H1 (cell line): ENCODE measurements at regions not wholly inside any gene's neighbourhood (a gene's known extent, or its start where the extent isn't known, plus 50 kb on each side); places are given as distances from the start of the nearest gene placed in this dataset.

Experiments
- CTCF ChIA-PET: fragments of 300-600 bp; sonication (Branson Sonifier 250); formaldehyde crosslinking; loops from one replicate; lab custom pipeline; 2021; ENCODE audit not compliant: partially characterized antibody; lab: Charles Lee
- POLR2A ChIA-PET: fragments of 300-600 bp; sonication (Branson Sonifier 250); formaldehyde crosslinking; loops from one replicate; lab custom pipeline; 2021; ENCODE audit warnings: inconsistent platforms; ENCODE audit not compliant: partially characterized antibody; lab: Charles Lee
- DNase-seq, 2 experiments: peaks; one replicate each; pipeline versions ENCODE4 v3.0.0 to v3.0.0-alpha.2; 2010 to 2022; ENCODE audit warnings: low spot score in 2 of 2, low read depth in 1 of 2, mixed read lengths in 1 of 2
- FAIRE-seq: peaks from 2 replicates; lab custom pipeline; 2011; peaks lifted over from hg19 to GRCh38; lab: Jason Lieb, UNC
- H2AFZ ChIP-seq: 2 replicates; pipeline ENCODE4 v1.8.1; 2012; ENCODE audit warnings: low read length, inconsistent platforms
- H2AK5ac ChIP-seq: 2 replicates; pipeline ENCODE4 v1.6.1; 2013; ENCODE audit warnings: low read depth, low read length
- H2BK120ac ChIP-seq: replicated peaks from 2 replicates; pipeline ENCODE3; 2013; ENCODE audit warnings: low read depth, low read length, inconsistent platforms
- H2BK12ac ChIP-seq: 2 replicates; pipeline ENCODE4 v1.6.1; 2013; ENCODE audit warnings: low read depth, low read length
- H2BK15ac ChIP-seq: 2 replicates; pipeline ENCODE4 v1.6.1; 2013; ENCODE audit warnings: low read length
- H2BK20ac ChIP-seq: 2 replicates; pipeline ENCODE4 v1.6.1; 2013; ENCODE audit warnings: low read length
- H2BK5ac ChIP-seq: 2 replicates; pipeline ENCODE4 v1.6.1; 2013; ENCODE audit warnings: low read depth, low read length
- H3K14ac ChIP-seq: 2 replicates; pipeline ENCODE4 v1.6.1; 2013; ENCODE audit warnings: inconsistent platforms; ENCODE audit not compliant: insufficient read length
- H3K18ac ChIP-seq: 2 replicates; pipeline ENCODE4 v1.6.1; 2013; ENCODE audit warnings: low read length; ENCODE audit errors: extremely low read depth
- H3K23ac ChIP-seq: 2 replicates; pipeline ENCODE4 v1.6.1; 2013; ENCODE audit warnings: inconsistent platforms; ENCODE audit not compliant: insufficient read length
- H3K23me2 ChIP-seq: 2 replicates; pipeline ENCODE4 v1.6.1; 2013; ENCODE audit warnings: low read depth, low read length
- H3K27ac ChIP-seq: 2 replicates; pipeline ENCODE4 v1.6.1; 2011; ENCODE audit warnings: low read depth, low read length, inconsistent platforms
- H3K27me3 ChIP-seq, 4 experiments: replicated peaks in 1 of 4; 1 replicate in 1 of 4; 2 replicates in 3 of 4; pipeline versions ENCODE4 v1.6.1 to v1.8.1; 2011 to 2013; ENCODE audit warnings: low read length in 3 of 4, mild to moderate bottlenecking in 3 of 4, inconsistent platforms in 2 of 4, mixed read lengths in 2 of 4, moderate library complexity in 1 of 4; ENCODE audit not compliant: control insufficient read depth in 3 of 4, insufficient read depth in 3 of 4; ENCODE audit errors: extremely low read depth in 1 of 4
- H3K36me3 ChIP-seq, 4 experiments: 2 replicates each; pipeline versions ENCODE4 v1.6.1 to v1.8.1; 2011 to 2013; ENCODE audit warnings: mild to moderate bottlenecking in 4 of 4, low read length in 3 of 4, moderate library complexity in 2 of 4, control low read depth in 1 of 4, inconsistent platforms in 1 of 4; ENCODE audit not compliant: insufficient read depth in 4 of 4, control insufficient read depth in 2 of 4
- H3K4ac ChIP-seq: replicated peaks from 2 replicates; pipeline ENCODE3; 2013; ENCODE audit warnings: low read length, low read depth, mixed read lengths, inconsistent platforms; ENCODE audit not compliant: insufficient read length
- H3K4me1 ChIP-seq, 4 experiments: replicated peaks in 1 of 4; 1 replicate in 1 of 4; 2 replicates in 3 of 4; pipeline versions ENCODE4 v1.6.1 to v1.8.1; 2011 to 2013; ENCODE audit warnings: low read length in 3 of 4, inconsistent platforms in 2 of 4, mixed read lengths in 1 of 4; ENCODE audit not compliant: insufficient read depth in 4 of 4, control insufficient read depth in 3 of 4
- H3K4me2 ChIP-seq, 2 experiments: 2 replicates each; pipeline versions ENCODE4 v1.6.1 to v1.8.1; 2011 to 2013; ENCODE audit warnings: low read depth in 2 of 2, low read length in 2 of 2, control low read depth in 1 of 2, inconsistent platforms in 1 of 2, mild to moderate bottlenecking in 1 of 2; ENCODE audit not compliant: insufficient read depth in 1 of 2
- H3K4me3 ChIP-seq, 4 experiments: fragments of 200-600, 300-600 bp in 1 of 4; sonication (generic), shearing (Covaris generic), sonication (Bioruptor Twin) in 1 of 4; 2 replicates each; pipeline versions ENCODE4 v1.5.1 to v1.8.1; 2011 to 2016; ENCODE audit warnings: low read length in 4 of 4, low read depth in 3 of 4, control low read depth in 2 of 4, inconsistent platforms in 2 of 4, mild to moderate bottlenecking in 2 of 4, mixed read lengths in 1 of 4, moderate library complexity in 1 of 4; ENCODE audit not compliant: insufficient read depth in 2 of 4; ENCODE audit errors: extremely low read depth in 1 of 4
- H3K56ac ChIP-seq: replicated peaks from 2 replicates; pipeline ENCODE3; 2013; ENCODE audit warnings: low read depth, mild to moderate bottlenecking, mixed read lengths, low read length, inconsistent platforms; ENCODE audit not compliant: insufficient read length
- H3K79me1 ChIP-seq: 2 replicates; pipeline ENCODE4 v1.6.1; 2013; ENCODE audit warnings: low read depth, low read length, control low read depth
- H3K79me2 ChIP-seq, 2 experiments: 2 replicates each; pipeline versions ENCODE4 v1.6.1 to v1.8.1; 2012 to 2013; ENCODE audit warnings: low read length in 2 of 2, mild to moderate bottlenecking in 2 of 2, inconsistent platforms in 1 of 2; ENCODE audit not compliant: insufficient read depth in 2 of 2, control insufficient read depth in 1 of 2
- H3K9ac ChIP-seq, 4 experiments: replicated peaks in 1 of 4; 1 replicate in 1 of 4; 2 replicates in 3 of 4; pipeline versions ENCODE4 v1.6.1 to v1.8.1; 2011 to 2013; ENCODE audit warnings: low read depth in 3 of 4, low read length in 3 of 4, control low read depth in 2 of 4, mild to moderate bottlenecking in 2 of 4, moderate library complexity in 2 of 4, inconsistent platforms in 1 of 4; ENCODE audit errors: extremely low read depth in 1 of 4
- H3K9me3 ChIP-seq, 2 experiments: 2 replicates each; pipeline versions ENCODE4 v1.6.1 to v1.8.1; 2012 to 2013; ENCODE audit warnings: mild to moderate bottlenecking in 2 of 2, moderate library complexity in 2 of 2, control low read depth in 1 of 2, inconsistent platforms in 1 of 2, low read depth in 1 of 2, low read length in 1 of 2, mixed read lengths in 1 of 2; ENCODE audit not compliant: insufficient read depth in 2 of 2
- H4K20me1 ChIP-seq, 2 experiments: replicated peaks in 1 of 2; 2 replicates each; pipeline versions ENCODE3 to v1.8.1; 2011 to 2013; ENCODE audit warnings: inconsistent platforms in 2 of 2, low read length in 2 of 2, mild to moderate bottlenecking in 1 of 2; ENCODE audit not compliant: insufficient read depth in 2 of 2, control insufficient read depth in 1 of 2
- H4K5ac ChIP-seq: 2 replicates; pipeline ENCODE4 v1.6.1; 2013; ENCODE audit warnings: low read length, low read depth, mixed read lengths, inconsistent platforms; ENCODE audit not compliant: insufficient read length
- H4K8ac ChIP-seq: 2 replicates; pipeline ENCODE4 v1.8.0; 2013; ENCODE audit warnings: mild to moderate bottlenecking, moderate library complexity, low read length, inconsistent platforms; ENCODE audit not compliant: insufficient read depth; ENCODE audit errors: extremely low read depth
- H4K91ac ChIP-seq: replicated peaks from 2 replicates; pipeline ENCODE3; 2013; ENCODE audit warnings: low read length, mixed read lengths, inconsistent platforms; ENCODE audit not compliant: insufficient read length
- ATF3 ChIP-seq: IDR thresholded peaks from 2 replicates; pipeline ENCODE4 v1.6.1; 2011; ENCODE audit warnings: low read depth, mild to moderate bottlenecking, low read length; ENCODE audit not compliant: insufficient read depth
- CREB1 ChIP-seq: IDR thresholded peaks from 2 replicates; pipeline ENCODE4 v1.6.1; 2012; ENCODE audit warnings: inconsistent platforms
- CTBP2 ChIP-seq: IDR thresholded peaks from 2 replicates; pipeline ENCODE4 v1.7.0; 2011; ENCODE audit warnings: borderline replicate concordance, mild to moderate bottlenecking, moderate library complexity, mixed read lengths, low read length; ENCODE audit not compliant: insufficient read depth, insufficient read length
- GABPA ChIP-seq: IDR thresholded peaks from 2 replicates; pipeline ENCODE4 v1.6.1; 2011; ENCODE audit warnings: mild to moderate bottlenecking, low read length, moderate library complexity, borderline replicate concordance; ENCODE audit not compliant: insufficient read depth
- HDAC2 ChIP-seq, 2 experiments: fragments of 300-600 bp in 1 of 2; sonication (generic) in 1 of 2; IDR thresholded peaks; 2 replicates each; pipeline ENCODE4 v1.6.1; 2011 to 2012; ENCODE audit warnings: low read depth in 2 of 2, low read length in 2 of 2, mild to moderate bottlenecking in 2 of 2, moderate library complexity in 2 of 2, borderline replicate concordance in 1 of 2, inconsistent platforms in 1 of 2
- PHF8 ChIP-seq: fragments of 200-600 bp; sonication (generic); conservative IDR thresholded peaks from 2 replicates; pipeline ENCODE4 v1.7.1; 2012; ENCODE audit warnings: low read depth, mild to moderate bottlenecking, inconsistent platforms, low read length, moderate library complexity
- RNF2 ChIP-seq: fragments of 200-900, 300-1000 bp; sonication (generic); IDR thresholded peaks from 2 replicates; pipeline ENCODE4 v1.7.1; 2016; ENCODE audit warnings: borderline replicate concordance, low read depth, mild to moderate bottlenecking, antibody characterized with exemption, low read length; ENCODE audit not compliant: poor library complexity, severe bottlenecking; ENCODE audit errors: missing control alignments
- SAP30 ChIP-seq: fragments of 300-600 bp; sonication (generic); IDR thresholded peaks from 2 replicates; pipeline ENCODE4 v1.7.1; 2012; ENCODE audit warnings: low read length, moderate library complexity, mild to moderate bottlenecking, inconsistent platforms; ENCODE audit not compliant: insufficient read depth, insufficient replicate concordance
- SP1 ChIP-seq: IDR thresholded peaks from 2 replicates; pipeline ENCODE4 v1.6.1; 2011; ENCODE audit warnings: low read depth, low read length
- TAF1 ChIP-seq: IDR thresholded peaks from 2 replicates; pipeline ENCODE4 v1.6.1; 2011; ENCODE audit warnings: mild to moderate bottlenecking, low read depth, low read length
- WGBS, 2 experiments: shearing (Covaris generic) in 1 of 2; methylation state at CpG; one replicate each; pipeline versions ENCODE4 v1.1.6 to v1.1.7; 2013 to 2015; ENCODE audit warnings: low lambda C conversion rate in 2 of 2, mixed read lengths in 2 of 2, inconsistent platforms in 1 of 2, low coverage in 1 of 2, missing lambda C conversion rate in 1 of 2; ENCODE audit not compliant: insufficient replicate concordance in 2 of 2, insufficient coverage in 1 of 2, insufficient read length in 1 of 2; ENCODE audit errors: extremely low coverage in 1 of 2, missing lambda C conversion rate in 1 of 2; 5-methylcytosine and 5-hydroxymethylcytosine counted together

- Histone ChIP-seq H3K23ac (no peak overlapping the region), H3K4ac (no peak overlapping the region)
- POLR2A ChIA-PET, result no interaction called here
- no peak for TF ChIP-seq GABPA
- no peak for TF ChIP-seq HDAC2 (IDR thresholded peaks at IDR 0.05; ENCODE audit: borderline replicate concordance in 1 of 2, low read depth in 2 of 2, low read length in 2 of 2)
- TF ChIP-seq CTBP2, result no peak
- TF ChIP-seq SP1, result no peak
- TF ChIP-seq ATF3, result no peak
- no peak for TF ChIP-seq PHF8
- TF ChIP-seq TAF1, result no peak
- no peak for TF ChIP-seq RNF2
- no peak for TF ChIP-seq SAP30
- TF ChIP-seq CREB1, result no peak
Observed at GRCh38 chr5:159838551-159839222, 77.6 kb upstream of the ADRA1B start.

More at GRCh38 chr5:159838551-159839222, 77.6 kb upstream of the ADRA1B start:
- H2AK5ac ChIP-seq, result no peak overlapping the region
- no peak overlapping the region for H4K5ac ChIP-seq
- H2BK20ac ChIP-seq, result no peak overlapping the region
- no peaks in the 10 kb centered on the region for H3K9me3 ChIP-seq
- whole genome bisulfite sequencing, 2 experiments, result 91% methylated on average over 7 of the region's 8 CpGs; no CpG with 5 or more reads in 1 of the 2 experiments
- no peak overlapping the region for H3K9ac ChIP-seq
- no peaks in the 10 kb centered on the region for H3K79me2 ChIP-seq
- no peak overlapping the region for H3K18ac ChIP-seq
- no peak overlapping the region for H3K27ac ChIP-seq
- no peak for DNase-seq
- no peak overlapping the region for H3K4me3 ChIP-seq
- no peaks in the 10 kb centered on the region for H3K79me1 ChIP-seq
- no peak overlapping the region for H3K14ac ChIP-seq
- no peak overlapping the region for H2BK12ac ChIP-seq
- no peak for FAIRE-seq
- no peaks in the 10 kb centered on the region for H3K27me3 ChIP-seq
- H3K36me3 ChIP-seq, result no peaks in the 10 kb centered on the region
- H4K20me1 ChIP-seq, result no peaks in the 10 kb centered on the region
- no peak overlapping the region for H2AFZ ChIP-seq
- no peak overlapping the region for H2BK5ac ChIP-seq
- no peak overlapping the region for H2BK15ac ChIP-seq
- no peak overlapping the region for H4K8ac ChIP-seq
- H3K4me1 ChIP-seq, result no peaks in the 10 kb centered on the region
- H4K91ac ChIP-seq, result no peak overlapping the region
- no peak overlapping the region for H3K56ac ChIP-seq
- CTCF ChIA-PET, result interaction anchor here (1.4 to 1.6 kb wide), 2 partner anchors 10 to 76 kb away, joined by 4 to 5 read pairs; no protein-coding TSS in a partner anchor
- H3K4me2 ChIP-seq, result no peak overlapping the region
- no peaks in the 10 kb centered on the region; the same call in 1 of the 2 replicates for H3K23me2 ChIP-seq
- H2BK120ac ChIP-seq, result no peak overlapping the region
